Eye (tissue), 1 donor: ENCODE measurements at regions not wholly inside any gene's neighbourhood (a gene's known extent, or its start where the extent isn't known, plus 50 kb on each side); places are given as distances from the start of the nearest gene placed in this dataset.
A peak's percentile ranks its signal among the peaks of the same experiment; 100 is the strongest.

Experiments
- DNase-seq: peaks from one replicate; pipeline ENCODE4 v3.0.0-alpha.2; 2015

GRCh38 chr12:42853370-42854140 is 264.0 kb upstream of the PRICKLE1 start:
- DNase-seq, result peak; percentile 32

DNA sequence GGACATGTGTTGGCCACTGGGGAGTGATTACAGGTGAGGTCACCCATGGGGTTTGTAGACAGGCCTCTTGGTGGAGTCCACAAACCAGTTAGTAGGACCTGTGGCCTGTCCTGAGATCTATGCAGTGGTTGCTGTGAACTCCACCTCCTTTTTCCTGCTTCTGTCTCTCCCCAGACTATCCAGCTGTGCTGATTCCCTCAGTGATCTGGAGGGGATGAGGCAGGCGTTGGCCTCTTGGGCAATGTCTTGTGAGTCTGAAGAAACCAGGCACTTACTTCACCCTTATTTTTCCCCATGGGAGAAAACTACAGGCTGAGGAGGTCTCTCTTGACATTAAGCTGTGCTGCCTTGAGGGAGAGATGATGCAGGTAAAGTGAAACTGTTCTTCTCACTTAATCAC is 257.2 kb upstream of the PRICKLE1 start:
- DNase-seq, result no peak

DNA sequence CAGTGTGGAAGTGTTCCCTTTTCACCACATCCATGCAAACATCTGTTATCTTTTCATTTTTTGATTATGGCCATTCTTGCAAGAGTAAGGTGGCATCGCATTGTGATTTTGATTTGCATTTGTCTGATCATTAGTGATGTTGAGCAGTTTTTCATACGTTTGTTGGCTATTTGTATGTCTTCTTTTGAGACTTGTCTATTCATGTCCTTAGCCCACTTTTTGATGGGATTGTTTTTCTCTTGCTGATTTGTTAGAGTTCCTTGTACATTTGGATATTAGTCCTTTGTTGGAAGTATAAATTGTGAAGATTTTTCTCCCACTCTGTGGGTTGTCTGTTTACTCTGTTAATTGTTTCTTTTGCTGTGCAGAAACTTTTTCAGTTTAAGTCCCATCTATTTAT is 244.5 kb upstream of the PRICKLE1 start:
- DNase-seq, result no peak

DNA sequence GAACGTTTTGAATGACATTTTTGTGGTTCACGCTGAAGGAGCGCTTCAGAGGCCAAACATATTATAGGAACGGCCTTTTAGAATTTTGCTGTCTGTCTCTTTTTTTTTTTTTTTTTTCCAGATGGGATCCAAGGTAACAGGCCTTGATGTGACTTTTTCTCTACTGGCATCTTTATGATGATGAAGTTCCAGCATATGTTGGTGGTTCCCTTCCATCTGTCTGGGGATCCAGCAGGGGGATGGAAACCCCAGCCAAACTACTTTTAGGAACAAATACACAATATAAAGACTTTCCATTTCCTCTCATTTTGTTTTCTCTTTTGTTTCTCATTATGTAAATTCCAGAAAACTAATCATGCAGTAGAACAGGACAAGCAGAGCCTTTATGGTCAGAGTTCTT is 239.3 kb upstream of the PRICKLE1 start:
- no peak for DNase-seq

GRCh38 chr12:42824327-42824726 is 234.8 kb upstream of the PRICKLE1 start:
- no peak for DNase-seq

DNA sequence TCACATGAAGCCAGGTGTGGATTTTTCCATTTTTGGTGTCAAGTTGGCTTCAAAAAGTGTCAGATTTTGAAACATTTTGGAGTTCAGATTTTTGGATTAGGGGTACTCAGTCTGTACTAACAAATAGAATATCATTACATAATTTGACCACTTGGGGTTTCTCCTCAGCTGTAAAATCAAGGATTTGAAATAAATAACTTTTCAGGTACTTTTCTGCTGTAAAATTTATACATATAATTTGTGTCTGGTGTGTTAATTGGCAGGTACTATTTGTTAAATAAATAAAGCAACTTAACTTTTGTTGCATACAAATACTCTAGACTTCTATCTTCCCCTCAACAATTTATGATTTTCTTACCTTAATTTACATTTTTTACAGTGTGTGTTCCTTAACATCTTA is 234.1 kb upstream of the PRICKLE1 start:
- DNase-seq, result no peak

DNA sequence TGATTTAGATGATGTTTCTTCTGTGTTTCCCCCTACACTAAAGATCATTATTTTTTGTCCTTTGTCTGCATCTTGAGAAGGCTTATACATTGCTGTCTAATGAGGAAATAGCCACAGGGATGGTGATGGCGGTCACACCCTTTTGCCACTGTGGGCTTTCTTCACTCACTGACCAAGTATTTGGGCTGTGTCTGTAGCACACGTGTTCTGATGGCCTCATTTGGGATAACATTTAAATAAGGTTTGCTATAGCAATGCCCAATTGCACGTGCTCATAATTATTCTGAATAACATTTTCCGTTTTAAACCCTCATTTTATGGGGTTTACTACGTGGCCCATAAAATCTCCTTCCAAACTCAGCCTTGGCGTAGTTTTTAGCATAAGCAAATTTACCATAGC is 230.3 kb upstream of the PRICKLE1 start:
- no peak for DNase-seq

DNA sequence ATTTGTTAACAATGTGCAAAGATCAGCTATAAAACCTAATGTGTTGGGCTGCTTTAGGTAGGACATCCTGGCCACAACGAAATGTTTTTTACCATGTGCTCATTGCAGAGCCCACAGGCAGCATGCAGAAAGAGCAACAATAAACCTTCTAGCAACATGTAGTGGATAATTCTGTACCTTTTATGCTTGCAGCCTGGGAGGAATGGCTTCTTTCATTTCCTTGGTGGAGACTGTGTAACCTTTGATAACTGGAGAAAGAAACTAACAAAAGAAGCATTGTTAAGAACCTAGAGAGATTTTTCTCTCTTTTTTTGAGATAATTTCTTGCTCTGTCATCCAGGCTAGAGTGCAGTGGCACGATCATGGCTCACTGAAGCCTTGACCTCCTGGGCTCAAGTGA is 225.5 kb upstream of the PRICKLE1 start:
- DNase-seq, result no peak

DNA sequence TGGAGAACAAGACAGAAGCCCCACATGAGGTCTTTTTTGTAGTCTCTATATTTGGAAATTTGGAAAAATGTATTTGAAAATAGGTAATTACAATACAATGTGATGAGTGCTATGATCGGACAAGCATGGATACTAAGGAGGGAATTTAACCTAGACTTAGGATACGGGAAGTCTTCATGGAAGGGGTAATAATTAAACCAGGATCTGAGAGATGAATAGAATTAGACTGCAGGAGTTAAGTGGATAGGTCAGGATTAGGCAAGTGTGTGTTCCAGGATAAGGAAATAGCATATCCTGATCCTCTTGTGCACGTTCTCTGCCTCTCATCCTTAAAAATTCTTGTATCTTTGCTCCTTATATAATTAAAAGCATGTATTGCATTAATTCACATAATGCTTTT is 223.3 kb upstream of the PRICKLE1 start:
- no peak for DNase-seq

GRCh38 chr12:42812086-42812485 is 222.5 kb upstream of the PRICKLE1 start:
- no peak for DNase-seq

DNA sequence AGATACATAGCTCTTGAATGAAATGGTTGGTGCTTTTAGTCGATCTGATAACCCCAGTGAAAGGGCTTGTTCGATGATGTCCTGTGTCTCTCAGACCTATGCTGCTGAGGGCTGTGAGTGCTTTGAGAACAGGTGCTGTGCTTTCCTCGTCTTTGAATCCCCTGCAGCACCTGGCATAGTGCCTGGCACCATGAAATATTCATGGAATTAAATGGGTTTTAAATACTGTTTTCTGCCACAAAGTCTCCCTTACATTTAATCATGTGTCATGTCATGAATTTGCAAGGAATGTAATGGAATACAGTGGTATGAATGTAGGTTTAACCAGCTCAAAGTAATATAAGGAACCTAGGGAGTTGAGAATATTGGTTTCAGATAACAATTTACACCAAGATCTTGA is 220.5 kb upstream of the PRICKLE1 start:
- peak; percentile 49 for DNase-seq

DNA sequence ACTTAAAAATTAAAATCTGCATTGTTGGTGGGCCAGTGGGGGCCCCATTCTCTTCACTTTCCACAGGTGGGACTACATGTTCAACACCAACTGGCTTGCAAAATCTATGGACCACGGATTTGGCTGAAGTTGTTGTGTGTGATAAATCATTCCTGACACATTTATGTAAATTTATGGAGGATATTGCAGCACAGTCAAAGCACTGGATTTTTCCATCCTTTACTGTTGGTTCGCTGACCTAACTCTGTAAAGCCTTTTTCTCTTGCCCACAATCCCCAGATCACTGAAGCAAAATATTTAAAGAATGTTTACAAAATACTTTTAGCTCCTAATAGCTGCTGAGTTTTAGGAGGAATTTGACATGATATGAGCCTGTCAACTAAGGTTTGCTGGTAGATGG is 219.7 kb upstream of the PRICKLE1 start:
- DNase-seq, result no peak

GRCh38 chr12:42807766-42808165 is 218.2 kb upstream of the PRICKLE1 start:
- DNase-seq, result no peak

GRCh38 chr12:42807251-42807650 is 217.7 kb upstream of the PRICKLE1 start:
- no peak for DNase-seq

- DNase-seq, result no peak
Measured at GRCh38 chr12:42804928-42805327, 215.4 kb upstream of the PRICKLE1 start.

GRCh38 chr12:42802785-42803189 is 213.2 kb upstream of the PRICKLE1 start:
- peak; percentile 54 for DNase-seq

GRCh38 chr12:42801271-42801670 is 211.7 kb upstream of the PRICKLE1 start:
- DNase-seq, result no peak

DNA sequence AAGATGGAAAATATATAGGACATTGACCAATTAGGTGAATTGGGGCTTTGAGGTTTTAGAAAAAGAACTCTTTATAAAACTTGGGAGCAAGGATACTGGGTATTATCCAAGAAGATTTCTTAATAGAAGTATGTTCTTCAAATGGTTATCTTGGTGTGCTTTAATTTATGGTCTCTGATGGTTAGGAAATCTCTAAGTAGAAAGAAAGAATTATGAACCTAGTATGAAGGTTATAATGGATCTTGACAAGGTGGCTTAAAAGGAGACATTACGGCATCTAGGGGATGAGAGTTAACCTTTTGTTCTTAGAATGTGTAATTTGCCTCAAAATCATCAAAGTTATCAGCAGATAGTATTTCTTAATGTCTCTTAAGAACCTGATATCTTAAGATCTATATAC is 210.4 kb upstream of the PRICKLE1 start:
- no peak for DNase-seq

DNA sequence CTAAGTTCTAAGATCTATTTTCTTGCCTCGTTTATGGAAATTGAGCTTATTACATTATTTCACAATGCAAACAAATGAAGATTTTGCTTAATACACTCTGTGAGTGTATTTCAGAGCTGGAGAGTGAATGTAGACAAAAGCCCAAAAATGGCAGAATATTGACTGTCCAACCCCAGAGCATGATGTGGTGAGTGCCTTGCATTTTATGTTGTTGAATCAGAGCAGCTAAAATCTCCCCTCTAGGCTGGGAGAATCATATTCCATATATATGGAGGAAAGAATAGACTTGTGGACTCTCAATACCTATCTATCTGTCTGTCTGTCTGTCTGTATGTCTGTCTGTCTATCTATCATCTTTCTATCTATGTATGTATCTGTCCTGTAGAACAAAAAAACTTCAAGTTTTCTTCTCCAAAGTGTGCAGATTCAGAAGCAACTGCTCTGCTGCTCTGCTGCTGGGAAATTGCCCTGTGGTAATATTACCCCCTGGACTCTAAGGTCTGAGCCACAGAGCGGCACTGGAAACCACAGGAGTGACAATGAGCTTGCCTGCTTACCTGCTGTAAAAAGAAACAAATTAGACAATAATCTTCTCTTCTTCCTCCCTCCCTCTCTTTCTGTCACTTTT is 209.4 kb upstream of the PRICKLE1 start:
- no peak for DNase-seq

DNA sequence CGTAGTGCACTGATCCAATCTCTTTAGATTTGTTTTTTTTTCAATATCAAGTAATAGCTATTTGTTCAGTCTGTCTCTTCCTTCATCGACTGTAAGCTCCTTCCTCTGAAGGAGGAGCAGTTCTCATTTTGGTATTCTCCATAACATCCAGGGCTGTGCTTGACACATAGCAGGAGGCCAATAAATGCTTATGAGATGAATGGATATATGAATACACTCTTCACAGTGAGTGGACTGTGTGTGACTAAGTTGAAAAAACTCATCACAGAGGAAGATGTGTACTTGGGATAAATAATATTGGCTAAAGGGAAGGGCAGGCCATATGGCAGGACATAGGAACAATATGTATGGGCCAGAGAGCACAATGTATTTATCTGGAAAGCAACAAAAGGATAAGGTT is 205.3 kb upstream of the PRICKLE1 start:
- DNase-seq, result no peak

GRCh38 chr12:42793166-42793565 is 203.6 kb upstream of the PRICKLE1 start:
- DNase-seq, result no peak

DNA sequence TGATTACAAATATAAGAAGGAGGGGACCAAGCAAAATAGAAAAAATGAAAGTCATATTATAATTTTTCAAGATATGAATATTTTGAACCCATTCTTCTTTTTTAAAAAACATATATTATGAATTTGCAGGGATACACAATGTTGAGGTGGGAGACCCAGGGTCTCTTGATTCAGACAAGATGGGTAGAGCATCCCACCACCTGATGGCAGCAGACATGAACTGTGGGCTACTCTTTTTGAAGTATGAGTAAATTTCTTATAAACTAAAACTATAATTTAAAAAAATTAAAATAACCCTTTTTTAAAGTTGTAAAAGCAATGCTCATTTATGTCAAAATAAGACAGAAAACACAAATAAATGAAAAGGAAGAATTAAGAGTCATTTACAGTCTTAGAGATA is 202.7 kb upstream of the PRICKLE1 start:
- DNase-seq, result no peak

- DNase-seq, result no peak
Measured at GRCh38 chr12:42791399-42791798, 201.9 kb upstream of the PRICKLE1 start.

- no peak for DNase-seq
Measured at GRCh38 chr12:42790761-42791151, 201.2 kb upstream of the PRICKLE1 start.
